ENCODE measurements at regions not wholly inside any gene's neighbourhood (a gene's known extent, or its start where the extent isn't known, plus 50 kb on each side); places are given as distances from the start of the nearest gene placed in this dataset.
"Not testable (repeated sequence)": the region's sequence is repeated elsewhere in the genome, so short reads cannot be mapped to it uniquely, and the experiment has no call there.

DNA sequence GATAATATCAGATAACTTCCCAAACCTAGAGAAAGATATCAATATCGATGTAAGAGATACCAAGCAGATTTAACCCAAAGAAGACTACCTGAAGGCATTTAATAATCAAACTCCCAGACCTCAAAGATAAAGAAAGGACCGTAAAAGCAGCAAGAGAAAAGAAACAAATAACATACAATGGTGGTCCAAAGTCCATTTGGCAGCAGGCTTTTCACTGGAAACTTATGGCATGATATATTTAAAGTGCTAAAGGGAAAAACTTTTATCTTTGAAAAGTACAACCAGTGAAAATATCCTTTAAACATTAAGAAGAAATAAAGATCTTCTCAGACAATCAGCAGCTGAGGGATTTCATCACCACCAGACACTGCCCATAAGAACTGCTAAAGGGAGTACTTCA is 812.7 kb upstream of the ADAMTS5 start:
- no peak for DNase-seq (ENCODE audit: low read depth in 4 of 4, low spot score in 3 of 4)

DNA sequence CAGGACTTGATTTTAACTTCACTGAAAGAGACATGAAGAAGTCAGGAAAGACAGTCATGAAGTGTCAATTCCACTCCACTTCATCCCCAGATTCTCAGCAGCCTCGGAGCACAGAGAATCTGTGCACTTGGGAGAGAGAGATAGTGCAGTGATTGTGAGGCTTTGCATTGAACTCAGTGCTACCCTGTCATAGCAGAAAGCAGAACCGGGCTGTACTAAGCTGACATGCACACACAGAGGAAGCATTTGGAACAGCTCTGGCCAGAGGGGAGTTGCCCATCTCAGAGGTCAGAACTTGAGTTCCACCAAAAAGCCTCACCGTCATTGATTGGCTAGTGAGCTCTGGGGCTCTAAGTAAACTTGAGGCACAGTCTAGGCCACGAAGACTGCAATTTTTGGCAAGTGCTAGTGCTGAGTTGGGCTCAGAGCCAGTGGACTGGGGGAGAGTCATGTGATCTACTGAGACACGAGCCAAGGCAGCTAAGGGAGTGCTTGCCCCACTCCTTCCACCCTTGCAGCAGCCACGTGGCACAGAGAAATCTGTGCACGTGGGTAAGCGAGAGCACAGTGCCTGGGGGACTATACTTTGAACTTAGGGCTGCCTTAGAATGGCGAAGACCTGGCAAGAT is 810.2 kb upstream of the ADAMTS5 start:
- DNase-seq (ENCODE audit: low read depth in 4 of 4, low spot score in 3 of 4) = no peak

DNA sequence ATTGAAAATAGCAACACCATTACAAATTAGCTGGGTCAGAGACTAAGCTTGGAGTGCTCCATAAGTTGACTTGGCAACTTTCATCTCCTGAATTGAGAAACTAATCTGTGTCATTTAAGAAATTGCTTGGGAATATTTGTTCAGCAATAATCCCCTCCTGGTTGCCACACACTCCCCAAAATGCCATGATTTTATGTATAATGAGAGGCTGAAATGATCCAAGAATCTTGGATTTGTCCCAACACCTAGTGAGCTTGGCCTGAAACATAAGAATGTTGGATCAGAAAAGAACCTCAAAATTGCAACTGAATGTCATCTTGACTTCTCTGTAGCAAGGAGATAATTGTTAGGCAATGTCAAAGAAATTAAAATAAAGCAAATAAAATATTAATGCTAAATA is 805.9 kb upstream of the ADAMTS5 start:
- DNase-seq (ENCODE audit: low read depth in 4 of 4, low spot score in 3 of 4) = no peak

DNA sequence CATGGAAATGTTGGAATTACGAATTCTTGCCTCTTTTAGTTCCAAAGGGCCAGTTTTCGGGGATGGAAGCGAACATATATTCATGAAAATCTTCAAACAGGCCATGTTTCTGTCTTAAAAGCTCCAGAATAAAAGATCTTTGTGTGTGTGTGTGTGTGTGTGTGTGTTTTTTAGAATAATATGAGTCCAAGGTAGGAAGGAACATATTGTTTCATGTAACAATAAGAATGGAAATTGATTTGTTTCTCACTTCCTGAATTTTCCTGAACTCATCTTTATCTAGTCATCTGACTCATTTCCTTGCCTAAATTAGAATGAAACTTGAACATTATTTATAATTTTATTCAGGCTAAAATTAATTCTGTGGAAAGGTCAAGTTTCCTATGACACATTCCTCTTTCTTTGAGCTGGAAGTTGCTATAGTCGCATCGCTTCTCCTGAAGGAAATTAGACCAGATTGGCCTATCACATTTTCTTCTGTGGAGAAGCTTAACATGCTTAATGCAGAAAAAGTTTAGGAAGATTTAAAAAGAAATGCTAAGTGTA is 805.1 kb upstream of the ADAMTS5 start:
- no peak for DNase-seq (ENCODE audit: low read depth in 4 of 4, low spot score in 3 of 4)

DNA sequence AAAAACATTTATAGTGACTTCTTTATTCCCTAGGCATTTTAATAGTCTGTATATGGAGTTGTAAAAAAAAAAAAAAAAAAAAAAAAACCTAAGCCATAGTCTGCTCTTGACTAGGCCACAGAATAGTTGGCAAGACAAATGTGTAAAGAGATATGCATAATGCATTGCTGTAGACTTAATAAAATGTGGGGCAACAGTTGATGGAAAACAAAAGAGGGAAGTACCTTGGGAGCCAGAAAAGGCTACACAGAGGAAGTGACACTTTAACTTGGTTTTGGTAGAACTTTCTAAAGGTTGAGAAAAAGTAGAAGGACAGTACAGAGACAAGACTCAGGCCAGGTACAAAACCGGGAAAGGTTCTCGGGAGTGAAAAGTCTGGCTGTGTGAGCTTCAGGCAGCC is 802.9 kb upstream of the ADAMTS5 start:
- DNase-seq (ENCODE audit: low read depth in 4 of 4, low spot score in 3 of 4) = no peak

DNA sequence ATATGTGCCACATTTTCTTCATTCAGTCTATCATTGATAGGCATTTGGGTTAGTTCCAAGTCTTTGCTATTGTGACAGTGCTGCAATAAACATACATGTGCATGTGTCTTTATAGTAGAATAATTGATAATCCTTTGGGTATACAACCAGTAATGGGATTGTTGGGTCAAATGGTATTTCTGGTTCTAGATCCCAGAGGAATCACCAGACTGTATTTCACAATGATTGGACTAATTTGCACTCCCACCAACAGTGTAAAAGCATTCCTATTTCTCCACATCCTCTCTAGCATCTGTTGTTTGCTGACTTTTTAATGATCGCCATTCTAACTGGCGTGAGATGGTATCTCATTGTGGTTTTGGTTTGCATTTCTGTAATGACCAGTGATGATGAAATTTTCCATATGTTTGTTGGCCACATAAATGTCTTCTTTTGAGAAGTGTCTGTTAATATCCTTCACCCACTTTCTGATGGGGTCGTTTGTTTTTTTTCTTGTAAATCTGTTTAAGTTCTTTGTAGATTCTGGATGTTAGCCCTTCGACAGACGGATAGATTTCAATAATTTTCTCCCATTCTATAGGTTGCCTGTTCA is 801.3 kb upstream of the ADAMTS5 start:
- not testable (repeated sequence) for DNase-seq (ENCODE audit: low read depth in 4 of 4, low spot score in 3 of 4)

DNA sequence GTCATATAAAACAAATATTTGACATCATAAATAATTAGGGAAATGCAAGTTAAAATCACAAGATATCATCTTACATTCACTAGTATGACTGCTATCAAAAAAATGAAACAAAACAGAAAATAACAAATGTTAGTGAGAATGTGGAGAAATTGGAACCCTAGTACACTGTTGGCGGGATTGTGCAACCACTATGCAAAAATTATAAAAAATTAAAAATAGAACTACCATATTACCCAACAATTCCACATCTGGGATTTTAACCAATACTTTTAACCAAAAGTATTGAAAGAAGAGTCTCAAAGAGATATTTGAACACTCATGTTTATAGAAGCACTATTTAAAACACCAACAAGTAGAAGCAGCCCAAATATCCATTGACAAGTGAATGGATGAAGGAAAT is 797.2 kb upstream of the ADAMTS5 start:
- no peak for DNase-seq (ENCODE audit: low read depth in 4 of 4, low spot score in 3 of 4)

DNA sequence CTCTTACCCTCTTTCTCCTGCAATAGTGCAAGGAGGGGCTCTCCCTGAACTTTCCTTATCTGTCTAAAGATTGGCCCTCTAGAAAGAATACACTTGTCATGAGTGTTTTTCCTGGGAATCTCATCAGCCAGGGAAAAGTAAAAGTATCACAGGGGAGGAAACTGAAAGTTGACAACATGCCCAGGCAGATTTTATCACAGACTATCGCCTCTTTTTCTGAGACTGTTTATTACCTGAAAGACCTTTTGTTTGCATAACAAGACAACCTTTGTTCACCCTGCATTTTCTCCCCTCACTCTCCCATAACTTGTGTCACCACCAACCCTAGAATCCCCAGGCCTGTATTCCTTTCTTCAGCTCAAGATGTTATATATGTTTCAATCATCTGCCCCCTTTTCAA is 794.7 kb upstream of the ADAMTS5 start:
- no peak for DNase-seq (ENCODE audit: low read depth in 4 of 4, low spot score in 3 of 4)

DNA sequence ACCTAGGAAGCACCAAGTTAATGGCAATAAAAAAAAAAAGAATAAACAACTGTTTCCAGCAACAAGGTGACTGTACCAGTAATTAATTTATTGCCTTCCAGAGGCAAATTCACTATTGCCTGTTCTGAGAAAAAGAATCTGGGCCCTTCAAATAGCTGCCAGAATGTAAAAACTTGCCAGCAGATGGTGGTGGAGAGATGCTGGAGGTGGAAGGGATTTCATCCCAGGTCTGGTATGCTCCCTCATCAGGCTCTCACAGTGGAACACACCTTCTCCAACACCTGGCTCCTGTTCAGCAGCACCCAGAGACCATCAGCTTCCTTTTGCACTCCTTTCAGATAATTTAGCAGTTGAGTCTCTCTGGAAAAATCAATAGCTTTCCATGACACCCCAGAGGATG is 792.9 kb upstream of the ADAMTS5 start:
- DNase-seq (ENCODE audit: low read depth in 4 of 4, low spot score in 3 of 4) = no peak

DNA sequence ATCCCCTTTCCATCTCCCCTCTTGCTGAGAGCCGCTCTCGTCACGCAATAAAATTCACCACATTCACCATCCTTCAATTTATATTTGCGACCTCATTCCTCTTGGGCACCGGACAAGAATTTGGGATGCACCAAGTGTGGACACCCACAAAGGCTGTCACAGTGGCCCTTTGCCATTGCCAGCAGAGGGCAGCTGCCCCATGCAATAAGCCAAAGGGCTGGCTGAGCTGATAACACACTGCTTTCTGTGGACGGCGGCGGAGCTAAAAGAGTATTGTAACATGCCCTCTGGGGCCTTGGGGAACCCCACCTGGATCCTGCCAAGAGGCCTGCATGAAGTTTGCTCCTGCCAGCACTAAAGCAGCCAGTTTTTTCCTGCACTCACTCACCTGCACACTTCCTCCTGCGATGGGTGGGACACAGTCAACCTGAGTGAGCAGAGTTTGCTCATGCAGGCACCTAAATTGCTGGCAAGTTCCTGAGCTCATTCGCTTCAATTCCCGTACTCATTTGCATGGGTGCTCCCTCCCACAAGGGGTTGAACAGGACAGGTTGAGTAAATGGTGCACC is 792.3 kb upstream of the ADAMTS5 start:
- DNase-seq (ENCODE audit: low read depth in 4 of 4, low spot score in 3 of 4) = no peak

DNA sequence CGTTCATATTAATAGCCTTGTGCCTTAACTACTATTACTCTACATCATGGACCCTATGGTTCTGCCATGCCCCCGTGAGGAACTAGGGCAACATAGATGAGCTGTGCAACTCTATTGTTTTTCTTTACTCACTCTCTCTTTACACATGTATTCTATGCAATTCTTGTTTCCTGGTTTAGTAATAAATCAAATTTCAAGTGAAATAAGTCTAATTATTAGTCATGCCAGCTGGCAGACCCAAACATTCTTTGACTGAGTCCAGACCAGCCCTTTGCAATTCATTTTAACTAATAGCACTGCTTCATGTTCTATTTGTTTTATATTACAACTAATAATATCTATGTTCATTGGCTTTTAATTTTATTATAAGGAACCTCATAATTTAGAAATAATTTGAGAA is 789.3 kb upstream of the ADAMTS5 start:
- DNase-seq (ENCODE audit: low read depth in 4 of 4, low spot score in 3 of 4) = no peak

DNA sequence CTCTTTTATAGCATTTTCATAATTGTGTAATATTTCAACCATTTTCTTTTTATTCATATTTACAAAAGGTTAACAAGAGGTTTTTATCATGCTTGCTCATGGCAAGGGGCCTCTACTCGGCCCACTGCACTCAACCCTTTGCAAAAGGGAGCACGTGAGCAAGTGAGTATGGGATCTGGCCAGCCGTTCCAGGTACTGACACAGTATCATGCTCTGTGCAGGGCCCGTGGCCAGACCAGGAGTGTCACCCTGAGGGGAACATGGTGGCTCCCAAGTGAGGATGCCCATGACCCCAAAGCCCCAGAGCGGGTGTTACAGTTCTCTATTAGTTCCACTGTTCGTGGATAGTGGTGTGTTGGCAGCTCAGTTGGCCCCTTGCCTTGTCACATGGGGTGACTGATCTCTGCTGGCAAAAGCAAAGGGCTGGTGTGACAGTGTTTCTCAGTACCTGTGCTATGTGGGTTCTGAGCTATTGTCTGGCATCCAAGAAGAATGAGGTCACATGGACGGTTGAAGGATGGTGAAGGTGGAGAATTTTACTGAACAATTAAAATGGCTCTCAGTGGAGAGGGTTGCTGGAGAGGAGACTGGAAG is 777.2 kb upstream of the ADAMTS5 start:
- no peak for DNase-seq (ENCODE audit: low read depth in 4 of 4, low spot score in 3 of 4)

DNA sequence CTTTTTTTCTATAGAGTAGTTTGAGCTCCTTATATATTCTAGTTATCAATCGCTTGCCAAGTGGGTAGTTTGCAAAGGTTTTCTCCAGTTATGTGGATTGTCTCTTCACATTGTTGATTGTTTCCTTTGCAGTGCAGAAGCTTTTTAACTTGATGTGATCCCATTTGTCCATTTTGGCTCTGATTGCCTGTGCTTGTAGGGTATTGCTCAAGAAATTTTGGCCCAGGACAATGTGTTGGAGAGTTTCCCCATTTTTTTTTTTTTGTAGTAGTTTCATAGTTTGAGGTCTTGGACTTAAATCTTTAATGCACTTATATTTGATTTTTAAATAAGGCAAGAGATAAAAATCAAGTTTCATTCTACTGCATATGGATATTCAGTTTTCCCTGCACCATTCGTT is 774.8 kb upstream of the ADAMTS5 start:
- DNase-seq (ENCODE audit: low read depth in 4 of 4, low spot score in 3 of 4) = no peak

DNA sequence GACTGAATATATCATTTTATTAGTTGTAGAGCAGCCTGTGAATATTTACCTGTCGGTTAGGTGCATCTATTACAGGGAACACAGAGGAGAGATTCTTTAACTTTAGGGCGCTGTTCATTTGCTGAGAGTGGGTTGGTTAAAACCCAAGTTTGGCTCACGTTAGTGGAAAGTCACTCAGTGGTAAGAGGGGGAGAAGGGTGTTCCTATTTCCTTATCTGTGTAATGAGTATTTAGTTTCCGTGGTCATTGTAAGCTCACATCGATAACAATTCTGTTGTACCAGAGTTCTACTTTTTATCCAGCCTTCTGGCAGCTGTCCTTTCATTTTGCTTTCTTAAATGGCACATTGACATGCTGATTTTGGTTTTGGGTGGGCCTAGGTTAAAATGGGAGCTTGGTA is 773.2 kb upstream of the ADAMTS5 start:
- DNase-seq (ENCODE audit: low read depth in 4 of 4, low spot score in 3 of 4) = no peak

DNA sequence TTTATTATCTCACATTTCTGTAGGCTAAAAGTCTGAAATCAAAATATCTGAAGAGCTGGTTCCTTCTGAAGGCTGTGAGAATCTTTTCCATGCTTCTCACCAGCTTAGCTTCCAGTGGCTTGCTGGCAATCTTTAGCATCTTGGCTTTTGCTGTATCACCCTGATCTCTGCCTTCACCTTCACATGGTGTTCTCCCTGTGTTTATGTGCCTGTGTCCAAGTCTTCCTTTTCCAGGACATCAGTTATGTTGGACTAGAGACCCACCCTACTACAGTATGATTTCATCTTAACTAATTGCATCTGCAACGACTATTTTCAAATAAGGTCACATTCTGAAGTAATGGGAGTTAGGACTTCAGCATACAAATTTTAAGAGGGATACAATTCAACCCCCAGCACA is 772.3 kb upstream of the ADAMTS5 start:
- DNase-seq (ENCODE audit: low read depth in 4 of 4, low spot score in 3 of 4) = no peak

DNA sequence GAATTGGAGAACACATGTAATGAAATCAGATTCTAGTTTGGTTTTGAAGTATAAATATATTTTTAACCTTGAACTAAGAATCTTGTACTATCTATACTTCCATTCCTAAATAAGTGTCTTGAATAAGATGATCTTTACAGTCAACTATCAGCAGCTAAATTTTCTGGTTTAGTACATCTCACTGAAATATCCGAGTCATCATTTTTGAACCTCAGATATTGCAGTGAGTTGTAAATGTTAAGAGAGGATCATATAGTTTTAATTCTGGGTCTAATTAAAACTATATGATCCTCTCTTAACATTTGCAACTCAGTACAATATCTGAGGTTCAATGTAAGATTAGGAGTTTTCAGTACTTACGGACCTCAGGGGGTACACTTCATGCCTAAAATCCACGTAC is 768.8 kb upstream of the ADAMTS5 start:
- no peak for DNase-seq (ENCODE audit: low read depth in 4 of 4, low spot score in 3 of 4)

DNA sequence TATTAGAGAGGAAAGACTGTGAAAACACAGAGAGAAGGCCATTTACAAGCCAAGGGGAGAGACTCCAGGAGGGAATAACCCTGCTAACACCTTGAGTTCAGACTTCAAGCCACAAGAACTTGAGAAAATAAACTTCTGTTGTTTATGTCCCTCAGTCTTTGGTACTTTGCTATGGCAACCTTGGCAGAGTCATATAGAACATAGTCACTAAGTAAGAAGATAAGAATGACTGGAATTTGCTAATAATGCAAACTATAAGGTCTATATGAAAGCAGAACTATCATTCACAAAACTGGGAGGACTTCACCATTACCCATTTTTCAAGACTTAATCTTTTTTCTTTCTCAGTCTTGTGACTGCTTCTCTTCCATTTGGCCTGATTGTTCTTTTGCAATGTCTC is 767.3 kb upstream of the ADAMTS5 start:
- no peak for DNase-seq (ENCODE audit: low read depth in 4 of 4, low spot score in 3 of 4)

DNA sequence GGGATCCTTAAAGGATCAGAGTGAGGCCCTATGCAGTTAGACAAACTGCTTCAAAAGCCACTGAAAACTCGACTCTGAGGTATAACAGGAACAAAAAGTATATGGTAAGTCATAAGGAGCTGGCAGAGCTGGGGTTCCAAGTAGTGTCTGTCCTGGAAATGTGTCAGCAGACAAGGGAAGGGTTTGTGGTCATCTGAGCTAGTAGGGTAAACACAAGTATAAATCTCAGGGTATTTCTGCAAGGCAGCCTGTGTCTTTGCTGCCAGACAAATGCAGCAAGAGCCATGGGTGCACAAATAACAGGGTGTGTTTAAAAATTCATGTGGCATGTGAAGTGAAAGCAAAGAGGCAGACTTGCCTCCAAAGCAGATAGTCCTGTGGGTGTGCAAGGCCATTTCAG is 759.0 kb upstream of the ADAMTS5 start:
- DNase-seq (ENCODE audit: low read depth in 4 of 4, low spot score in 3 of 4) = no peak

DNA sequence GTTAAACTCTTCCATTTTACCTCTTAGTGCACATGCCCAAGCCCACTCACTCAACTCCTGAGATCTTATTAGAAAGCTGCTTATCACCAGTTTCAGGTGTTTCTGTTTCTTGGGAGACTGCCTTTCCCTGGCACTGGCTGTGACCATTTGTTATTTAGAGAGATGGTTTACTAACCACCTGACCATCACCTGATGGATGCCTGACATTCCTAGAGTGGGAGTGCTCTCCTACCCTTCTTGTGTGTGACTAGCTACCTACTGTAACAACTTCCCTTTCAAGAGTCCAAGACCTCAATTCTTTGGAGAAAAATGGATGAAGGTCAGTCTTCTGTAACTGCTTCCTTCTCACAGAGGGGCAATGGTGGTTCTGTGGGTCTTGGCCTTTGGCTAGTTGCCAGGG is 755.2 kb upstream of the ADAMTS5 start:
- DNase-seq (ENCODE audit: low read depth in 4 of 4, low spot score in 3 of 4) = no peak

DNA sequence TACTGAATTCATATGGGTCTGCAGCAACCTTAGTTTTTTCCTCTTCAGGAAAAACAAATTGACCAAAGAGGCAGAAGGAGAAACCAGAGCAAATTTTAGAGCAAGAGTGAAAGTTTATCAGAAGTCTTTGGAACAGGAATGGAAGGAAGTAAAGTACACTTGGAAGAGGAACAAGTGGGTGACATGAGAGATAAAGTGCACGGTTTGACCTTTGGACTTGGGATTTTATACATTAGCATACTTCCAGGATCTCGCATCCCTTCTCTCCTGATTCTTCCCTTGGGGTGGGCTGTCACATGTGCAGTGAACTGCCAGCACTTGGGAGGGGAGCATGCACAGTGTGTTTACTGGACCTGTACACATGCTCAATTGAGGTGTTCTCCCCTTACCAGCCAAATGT is 754.8 kb upstream of the ADAMTS5 start:
- no peak for DNase-seq (ENCODE audit: low read depth in 4 of 4, low spot score in 3 of 4)

DNA sequence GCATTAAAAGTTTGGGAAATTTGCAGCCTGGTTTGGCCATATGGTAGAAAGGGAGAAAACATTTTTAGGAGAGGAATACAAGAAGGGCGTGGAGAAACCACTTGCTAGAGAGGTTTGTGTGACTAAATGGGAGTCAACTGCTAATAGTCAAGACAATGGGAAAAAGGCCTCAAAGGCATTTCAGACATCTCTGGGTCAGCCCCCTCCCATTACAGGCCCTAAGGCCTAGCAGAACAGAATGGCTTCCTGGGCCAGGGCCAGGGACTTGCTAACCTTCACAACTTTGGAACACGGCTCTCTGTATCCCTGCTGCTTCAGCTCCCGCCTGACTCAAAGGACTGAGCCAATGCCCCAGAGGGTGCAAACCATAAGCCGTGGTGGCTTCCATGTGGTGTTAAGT is 752.3 kb upstream of the ADAMTS5 start:
- DNase-seq (ENCODE audit: low read depth in 4 of 4, low spot score in 3 of 4) = no peak

DNA sequence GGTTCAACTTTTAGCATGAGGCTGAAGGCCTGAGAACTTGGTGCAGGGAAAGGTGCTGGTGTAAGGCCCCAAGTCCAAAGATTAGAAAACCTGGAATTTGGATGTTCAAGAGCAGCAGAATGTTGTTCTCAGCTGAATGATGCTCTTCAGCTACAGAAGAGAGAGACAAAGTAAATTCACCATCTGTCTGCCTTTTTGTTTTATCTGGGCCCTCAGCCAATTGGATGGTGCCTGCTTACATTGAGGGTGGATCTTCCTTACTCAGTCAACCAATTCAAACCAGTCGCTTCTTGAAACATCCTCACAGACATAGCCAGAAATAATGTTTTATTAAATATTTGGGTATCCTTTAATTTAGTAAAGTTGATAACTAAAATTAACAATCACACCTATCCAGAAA is 748.2 kb upstream of the ADAMTS5 start:
- DNase-seq (ENCODE audit: low read depth in 4 of 4, low spot score in 3 of 4) = no peak
